ENCODE measurements at regions not wholly inside any gene's neighbourhood (a gene's known extent, or its start where the extent isn't known, plus 50 kb on each side); places are given as distances from the start of the nearest gene placed in this dataset.

- no peaks in the 10 kb centered on the region for H3K4me1 ChIP-seq (ENCODE audit: insufficient read depth, poor library complexity, severe bottlenecking)
- peaks cover 2% of the 10 kb centered on the region for H3K9me3 ChIP-seq (ENCODE audit: severe bottlenecking)
- H3K27ac ChIP-seq (ENCODE audit: poor library complexity, severe bottlenecking) = no peak overlapping the region
- no peaks in the 10 kb centered on the region for H3K27me3 ChIP-seq (ENCODE audit: insufficient read depth, poor library complexity, severe bottlenecking)
- no peak for ATAC-seq (ENCODE audit: low read depth)
- no peak for TF ChIP-seq CTCF (IDR thresholded peaks at IDR 0.05; ENCODE audit: poor library complexity, severe bottlenecking)
- DNase-seq (ENCODE audit: low spot score) = no peak
- no peak overlapping the region for H3K4me3 ChIP-seq (ENCODE audit: severe bottlenecking)
- H3K36me3 ChIP-seq (ENCODE audit: low read depth) = no peaks in the 10 kb centered on the region
Measured at GRCh38 chr3:4061783-4062360, 241.3 kb upstream of the SETMAR start.

- Histone ChIP-seq H3K27me3 (ENCODE audit: insufficient read depth, poor library complexity, severe bottlenecking) (no peaks in the 10 kb centered on the region), H3K27ac (ENCODE audit: poor library complexity, severe bottlenecking) (no peak overlapping the region), H3K4me1 (ENCODE audit: insufficient read depth, poor library complexity, severe bottlenecking) (no peaks in the 10 kb centered on the region), H3K36me3 (ENCODE audit: low read depth) (no peaks in the 10 kb centered on the region), H3K4me3 (ENCODE audit: severe bottlenecking) (no peak overlapping the region), H3K9me3 (ENCODE audit: severe bottlenecking) (peaks cover 2% of the 10 kb centered on the region)
- ATAC-seq (ENCODE audit: low read depth) (no peak), DNase-seq (ENCODE audit: low spot score) (no peak)
- no peak for TF ChIP-seq CTCF (IDR thresholded peaks at IDR 0.05; ENCODE audit: poor library complexity, severe bottlenecking)
Measured at GRCh38 chr3:4062621-4063020, 240.5 kb upstream of the SETMAR start.

- ATAC-seq (ENCODE audit: low read depth) (no peak), DNase-seq (ENCODE audit: low spot score) (no peak)
- no peaks in the 10 kb centered on the region for H3K36me3 ChIP-seq (ENCODE audit: low read depth)
- no peak overlapping the region for H3K4me3 ChIP-seq (ENCODE audit: severe bottlenecking)
- H3K27ac ChIP-seq (ENCODE audit: poor library complexity, severe bottlenecking) = no peak overlapping the region
- no peaks in the 10 kb centered on the region for H3K4me1 ChIP-seq (ENCODE audit: insufficient read depth, poor library complexity, severe bottlenecking)
- H3K27me3 ChIP-seq (ENCODE audit: insufficient read depth, poor library complexity, severe bottlenecking) = no peaks in the 10 kb centered on the region
- H3K9me3 ChIP-seq (ENCODE audit: severe bottlenecking) = no peaks in the 10 kb centered on the region
- no peak for TF ChIP-seq CTCF (IDR thresholded peaks at IDR 0.05; ENCODE audit: poor library complexity, severe bottlenecking)
Measured at GRCh38 chr3:4063916-4064574, 239.1 kb upstream of the SETMAR start.

- Histone ChIP-seq H3K36me3 (ENCODE audit: low read depth) (no peaks in the 10 kb centered on the region), H3K9me3 (ENCODE audit: severe bottlenecking) (no peaks in the 10 kb centered on the region), H3K27me3 (ENCODE audit: insufficient read depth, poor library complexity, severe bottlenecking) (no peaks in the 10 kb centered on the region), H3K27ac (ENCODE audit: poor library complexity, severe bottlenecking) (no peak overlapping the region), H3K4me3 (ENCODE audit: severe bottlenecking) (no peak overlapping the region), H3K4me1 (ENCODE audit: insufficient read depth, poor library complexity, severe bottlenecking) (no peaks in the 10 kb centered on the region)
- DNase-seq (ENCODE audit: low spot score) (no peak), ATAC-seq (ENCODE audit: low read depth) (no peak)
- no peak for TF ChIP-seq CTCF (IDR thresholded peaks at IDR 0.05; ENCODE audit: poor library complexity, severe bottlenecking)
Measured at GRCh38 chr3:4065085-4065484, 238.1 kb upstream of the SETMAR start.

- H3K9me3 ChIP-seq (ENCODE audit: severe bottlenecking) = no peaks in the 10 kb centered on the region
- DNase-seq (ENCODE audit: low spot score) (no peak), ATAC-seq (ENCODE audit: low read depth) (no peak)
- H3K27me3 ChIP-seq (ENCODE audit: insufficient read depth, poor library complexity, severe bottlenecking) = no peaks in the 10 kb centered on the region
- H3K4me1 ChIP-seq (ENCODE audit: insufficient read depth, poor library complexity, severe bottlenecking) = no peaks in the 10 kb centered on the region
- H3K27ac ChIP-seq (ENCODE audit: poor library complexity, severe bottlenecking) = no peak overlapping the region
- no peak overlapping the region for H3K4me3 ChIP-seq (ENCODE audit: severe bottlenecking)
- H3K36me3 ChIP-seq (ENCODE audit: low read depth) = no peaks in the 10 kb centered on the region
- no peak for TF ChIP-seq CTCF (IDR thresholded peaks at IDR 0.05; ENCODE audit: poor library complexity, severe bottlenecking)
Measured at GRCh38 chr3:4065554-4065953, 237.6 kb upstream of the SETMAR start.

Measured in RWPE2 (cell line).